HFFc6 (cell line): ENCODE measurements at regions not wholly inside any gene's neighbourhood (a gene's known extent, or its start where the extent isn't known, plus 50 kb on each side); places are given as distances from the start of the nearest gene placed in this dataset.

Experiments used
- DNase-seq: peaks from one replicate; pipeline ENCODE4 v3.0.0-alpha.2; 2018
- H3K27ac Mint-ChIP-seq: 2 replicates; pipeline ENCODE4 v1.8.0; 2020; ENCODE audit warnings: mild to moderate bottlenecking, mixed read lengths
- H3K27me3 Mint-ChIP-seq: 2 replicates; pipeline ENCODE4 v1.8.0; 2021; ENCODE audit warnings: mild to moderate bottlenecking, moderate library complexity, mixed read lengths; ENCODE audit not compliant: insufficient read depth
- H3K36me3 Mint-ChIP-seq: 2 replicates; pipeline ENCODE4 v1.8.0; 2021; ENCODE audit warnings: low read depth, mixed read lengths
- H3K4me1 Mint-ChIP-seq: 2 replicates; pipeline ENCODE4 v1.8.0; 2020; ENCODE audit warnings: low read depth, mixed read lengths
- H3K4me3 Mint-ChIP-seq: 2 replicates; pipeline ENCODE4 v1.8.0; 2020; ENCODE audit warnings: mild to moderate bottlenecking, moderate library complexity, mixed read lengths
- H3K9me3 Mint-ChIP-seq: 2 replicates; pipeline ENCODE4 v1.8.0; 2020; ENCODE audit warnings: mild to moderate bottlenecking, mixed read lengths
- TF ChIP-seq, protein P1 (sequence below): fragments of 200-600 bp; sonication (generic); IDR thresholded peaks from 2 replicates; pipeline ENCODE4 v1.5.0; 2021; ENCODE audit warnings: antibody characterized with exemption, mild to moderate bottlenecking

DNA sequence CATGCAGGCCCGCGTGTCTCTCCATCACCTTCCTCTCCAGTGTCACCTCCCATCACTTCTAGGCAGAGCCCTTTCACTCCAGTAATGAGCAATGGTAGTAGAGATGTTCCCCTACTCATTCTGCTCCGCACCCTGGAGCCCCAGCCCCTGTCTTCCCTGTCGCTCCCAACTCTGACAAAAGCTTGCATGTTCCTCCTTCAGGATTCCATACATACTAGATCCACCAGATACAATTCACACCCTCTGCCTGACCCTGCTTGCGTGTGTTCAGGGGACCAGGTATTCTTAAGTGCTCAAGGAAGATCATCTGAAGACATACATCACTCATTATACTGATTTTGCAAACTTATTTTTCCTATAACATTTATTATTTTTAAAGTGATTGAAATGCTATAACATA is 222.7 kb downstream of the SNX19 start:
- TF ChIP-seq, protein P1, sequence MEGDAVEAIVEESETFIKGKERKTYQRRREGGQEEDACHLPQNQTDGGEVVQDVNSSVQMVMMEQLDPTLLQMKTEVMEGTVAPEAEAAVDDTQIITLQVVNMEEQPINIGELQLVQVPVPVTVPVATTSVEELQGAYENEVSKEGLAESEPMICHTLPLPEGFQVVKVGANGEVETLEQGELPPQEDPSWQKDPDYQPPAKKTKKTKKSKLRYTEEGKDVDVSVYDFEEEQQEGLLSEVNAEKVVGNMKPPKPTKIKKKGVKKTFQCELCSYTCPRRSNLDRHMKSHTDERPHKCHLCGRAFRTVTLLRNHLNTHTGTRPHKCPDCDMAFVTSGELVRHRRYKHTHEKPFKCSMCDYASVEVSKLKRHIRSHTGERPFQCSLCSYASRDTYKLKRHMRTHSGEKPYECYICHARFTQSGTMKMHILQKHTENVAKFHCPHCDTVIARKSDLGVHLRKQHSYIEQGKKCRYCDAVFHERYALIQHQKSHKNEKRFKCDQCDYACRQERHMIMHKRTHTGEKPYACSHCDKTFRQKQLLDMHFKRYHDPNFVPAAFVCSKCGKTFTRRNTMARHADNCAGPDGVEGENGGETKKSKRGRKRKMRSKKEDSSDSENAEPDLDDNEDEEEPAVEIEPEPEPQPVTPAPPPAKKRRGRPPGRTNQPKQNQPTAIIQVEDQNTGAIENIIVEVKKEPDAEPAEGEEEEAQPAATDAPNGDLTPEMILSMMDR, result no peak
- Mint-ChIP-seq H3K27ac (no peak overlapping the region), H3K9me3 (no peaks in the 10 kb centered on the region), H3K4me3 (no peak overlapping the region), H3K27me3 (peaks cover 30% of the 10 kb centered on the region), H3K4me1 (no peaks in the 10 kb centered on the region), H3K36me3 (0 out of 2 replicates have a peak, but pooled peaks cover 4% of the 10 kb centered on the region)
- no peak for DNase-seq

DNA sequence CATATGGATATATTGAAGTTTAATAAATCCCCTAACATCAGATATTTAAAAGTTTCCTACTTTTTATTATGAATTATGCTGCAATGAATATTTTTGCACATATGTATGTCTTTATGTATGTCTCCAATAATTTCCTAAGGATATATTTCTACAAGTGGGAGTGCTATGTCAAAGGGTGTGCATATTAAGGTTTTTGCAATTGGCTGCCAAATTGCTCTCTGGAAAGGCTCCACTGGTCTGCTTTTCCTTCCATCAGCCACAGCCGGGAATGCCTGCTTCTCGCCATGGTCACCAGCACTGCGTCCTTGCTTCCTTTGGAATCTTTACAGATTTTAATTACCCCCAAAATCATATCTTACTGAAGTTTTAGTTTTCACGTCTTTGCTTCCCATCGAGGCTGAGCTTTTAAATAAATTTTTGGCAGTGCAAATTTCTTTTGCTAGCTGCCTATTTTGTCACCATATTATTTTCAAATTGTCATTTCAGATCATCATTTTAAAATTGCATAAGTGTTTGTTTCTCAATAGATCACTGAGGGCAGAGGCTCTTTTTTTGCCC is 221.7 kb downstream of the SNX19 start:
- no peaks in the 10 kb centered on the region for H3K9me3 Mint-ChIP-seq
- no peak for DNase-seq
- 0 out of 2 replicates have a peak, but pooled peaks cover 4% of the 10 kb centered on the region for H3K36me3 Mint-ChIP-seq
- H3K4me1 Mint-ChIP-seq, result no peaks in the 10 kb centered on the region
- TF ChIP-seq, protein P1, result no peak
- no peak overlapping the region for H3K4me3 Mint-ChIP-seq
- no peak overlapping the region for H3K27ac Mint-ChIP-seq
- peaks cover 30% of the 10 kb centered on the region for H3K27me3 Mint-ChIP-seq

DNA sequence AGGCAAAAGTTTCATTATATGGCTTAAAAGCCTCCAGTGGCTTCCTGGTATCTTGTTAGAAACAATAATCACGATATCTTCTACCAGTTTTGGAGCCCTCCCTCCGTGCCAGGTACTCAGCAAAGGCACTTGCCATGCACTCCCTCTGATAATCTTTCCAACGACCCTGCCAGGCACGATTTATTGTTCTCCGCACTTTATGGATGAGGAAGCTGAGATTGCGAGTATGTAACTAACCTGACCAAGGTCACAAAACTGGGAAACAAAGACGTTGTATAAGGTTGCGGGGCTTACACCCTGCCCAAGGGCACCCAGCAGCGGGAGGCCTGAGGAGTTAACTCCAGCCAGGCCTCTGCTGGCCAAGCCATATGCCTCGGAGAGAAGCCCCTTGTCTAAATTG is 218.1 kb downstream of the SNX19 start:
- H3K36me3 Mint-ChIP-seq, result 0 out of 2 replicates have a peak, but pooled peaks cover 5% of the 10 kb centered on the region
- no peaks in the 10 kb centered on the region for H3K4me1 Mint-ChIP-seq
- no peak overlapping the region for H3K4me3 Mint-ChIP-seq
- no peaks in the 10 kb centered on the region for H3K9me3 Mint-ChIP-seq
- H3K27me3 Mint-ChIP-seq, result peaks cover 33% of the 10 kb centered on the region
- H3K27ac Mint-ChIP-seq, result no peak overlapping the region
- TF ChIP-seq, protein P1, result no peak
- DNase-seq, result no peak

DNA sequence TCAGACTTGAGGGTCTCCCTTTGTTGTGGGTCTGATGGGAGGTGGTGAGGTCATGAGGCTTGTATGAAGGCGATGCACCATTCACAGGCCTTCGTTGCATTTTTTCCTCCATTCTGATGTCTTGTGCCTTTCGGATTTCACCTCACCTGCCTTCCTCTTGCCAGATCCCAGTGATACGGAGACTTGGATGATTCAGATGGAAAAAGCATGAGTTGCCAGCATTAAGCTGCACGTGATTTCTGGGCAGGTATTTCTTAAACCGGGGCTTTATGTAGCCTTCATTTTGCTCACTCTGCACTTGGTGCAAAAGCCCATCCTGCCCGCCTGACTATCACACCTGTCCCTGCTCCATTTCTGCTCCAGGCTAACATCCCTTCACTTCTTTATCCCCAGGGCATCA is 216.7 kb downstream of the SNX19 start:
- no peaks in the 10 kb centered on the region for H3K9me3 Mint-ChIP-seq
- no peak overlapping the region for H3K27ac Mint-ChIP-seq
- peaks cover 34% of the 10 kb centered on the region for H3K27me3 Mint-ChIP-seq
- TF ChIP-seq, protein P1, result no peak
- H3K4me3 Mint-ChIP-seq, result no peak overlapping the region
- H3K36me3 Mint-ChIP-seq, result 0 out of 2 replicates have a peak, but pooled peaks cover 5% of the 10 kb centered on the region
- DNase-seq, result no peak
- no peaks in the 10 kb centered on the region for H3K4me1 Mint-ChIP-seq

DNA sequence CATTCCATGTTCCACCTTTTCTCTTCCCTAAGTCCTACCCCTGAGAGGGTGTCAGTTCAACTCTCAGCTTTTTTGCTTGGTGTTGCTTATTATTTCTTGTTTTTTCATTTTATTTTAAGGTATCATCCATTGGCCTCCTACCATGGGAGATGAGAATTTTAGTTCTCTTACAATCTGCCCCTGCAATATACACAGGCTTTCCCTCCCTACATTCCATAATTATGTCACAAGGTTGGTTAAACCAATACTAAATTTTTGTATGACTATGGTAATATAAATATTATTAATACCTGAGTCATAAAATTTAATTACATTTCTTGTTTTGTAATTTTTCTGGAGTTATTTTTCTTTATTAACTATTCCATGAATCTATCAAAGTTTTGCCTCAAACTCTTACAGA is 216.2 kb downstream of the SNX19 start:
- H3K4me3 Mint-ChIP-seq, result no peak overlapping the region
- no peak for DNase-seq
- no peaks in the 10 kb centered on the region for H3K9me3 Mint-ChIP-seq
- peaks cover 32% of the 10 kb centered on the region for H3K27me3 Mint-ChIP-seq
- TF ChIP-seq, protein P1, result no peak
- H3K36me3 Mint-ChIP-seq, result 0 out of 2 replicates have a peak, but pooled peaks cover 5% of the 10 kb centered on the region
- no peaks in the 10 kb centered on the region for H3K4me1 Mint-ChIP-seq
- no peak overlapping the region for H3K27ac Mint-ChIP-seq
